Loucy (cell line): ENCODE measurements at regions not wholly inside any gene's neighbourhood (a gene's known extent, or its start where the extent isn't known, plus 50 kb on each side); places are given as distances from the start of the nearest gene placed in this dataset.

Experiments used
- H2AFZ ChIP-seq: fragments of 200-600 bp; sonication (generic); 2 replicates; pipeline ENCODE4 v1.6.0; 2016; ENCODE audit warnings: antibody characterized with exemption, mild to moderate bottlenecking, low read length, moderate library complexity
- H3F3A ChIP-seq: fragments of 200-600 bp; 2 replicates; pipeline ENCODE4 v1.6.0; 2016; ENCODE audit warnings: antibody characterized with exemption, low read depth, mild to moderate bottlenecking
- H3K27me3 ChIP-seq: fragments of 200-600 bp; sonication (generic); 2 replicates; pipeline ENCODE4 v1.6.1; 2014; ENCODE audit warnings: low read length, mild to moderate bottlenecking; ENCODE audit not compliant: insufficient read depth, poor library complexity, severe bottlenecking
- H3K36me3 ChIP-seq: fragments of 200-600 bp; sonication (generic); 2 replicates; pipeline ENCODE4 v1.6.1; 2016; ENCODE audit warnings: low read length; ENCODE audit not compliant: insufficient read depth
- H3K4me1 ChIP-seq: fragments of 200-600 bp; sonication (generic); 2 replicates; pipeline ENCODE4 v1.5.1; 2014; ENCODE audit warnings: low read length, mild to moderate bottlenecking; ENCODE audit not compliant: insufficient read depth, poor library complexity, severe bottlenecking
- H3K4me2 ChIP-seq: fragments of 200-600 bp; sonication (generic); 2 replicates; pipeline ENCODE4 v1.6.0; 2014; ENCODE audit warnings: antibody characterized with exemption, low read length, low read depth, mild to moderate bottlenecking; ENCODE audit not compliant: poor library complexity, severe bottlenecking
- H3K4me3 ChIP-seq: fragments of 200-600 bp; sonication (generic); 2 replicates; pipeline ENCODE4 v1.5.1; 2014; ENCODE audit warnings: low read length, mild to moderate bottlenecking, mixed read lengths; ENCODE audit not compliant: poor library complexity, severe bottlenecking
- H3K79me2 ChIP-seq: fragments of 200-600 bp; sonication (generic); 2 replicates; pipeline ENCODE4 v1.6.1; 2014; ENCODE audit warnings: low read length; ENCODE audit not compliant: insufficient read depth
- H3K9ac ChIP-seq: fragments of 200-600 bp; sonication (generic); 2 replicates; pipeline ENCODE4 v1.6.0; 2014; ENCODE audit warnings: mild to moderate bottlenecking, low read depth, low read length, moderate library complexity; ENCODE audit not compliant: poor library complexity, severe bottlenecking
- H3K9me2 ChIP-seq: fragments of 200-600 bp; sonication (generic); replicated peaks from 2 replicates; pipeline ENCODE4 v1.6.1; 2016; ENCODE audit warnings: low read depth, low read length, mixed read lengths
- H3K9me3 ChIP-seq: fragments of 200-600 bp; sonication (generic); 2 replicates; pipeline ENCODE4 v1.6.1; 2014; ENCODE audit warnings: mild to moderate bottlenecking, antibody characterized with exemption, low read length, low read depth; ENCODE audit not compliant: insufficient read depth
- H4K20me1 ChIP-seq: fragments of 200-600 bp; sonication (generic); 2 replicates; pipeline ENCODE4 v1.6.0; 2014; ENCODE audit warnings: antibody characterized with exemption, low read length, mild to moderate bottlenecking; ENCODE audit not compliant: insufficient read depth, poor library complexity, severe bottlenecking
- CTCF ChIP-seq: fragments of 200-600 bp; sonication (generic); conservative IDR thresholded peaks from 2 replicates; pipeline ENCODE4 v1.5.1; 2014; ENCODE audit warnings: mild to moderate bottlenecking, antibody characterized with exemption, low read length
- EZH2phosphoT487 ChIP-seq: fragments of 200-600 bp; IDR thresholded peaks from 2 replicates; pipeline ENCODE4 v1.6.1; 2018; ENCODE audit warnings: antibody characterized with exemption, mild to moderate bottlenecking, moderate library complexity, borderline replicate concordance

- Histone ChIP-seq H3K36me3 (no peaks in the 10 kb centered on the region), H3K4me3 (no peak overlapping the region), H3K9ac (no peak overlapping the region), H3K27me3 (no peaks in the 10 kb centered on the region), H4K20me1 (no peaks in the 10 kb centered on the region), H3K4me1 (no peaks in the 10 kb centered on the region), H3K9me2 (no peaks in the 10 kb centered on the region), H3K4me2 (no peak overlapping the region), H3K79me2 (no peaks in the 10 kb centered on the region), H3K9me3 (no peaks in the 10 kb centered on the region), H3F3A (no peaks in the 10 kb centered on the region), H2AFZ (no peak overlapping the region)
- no peak for TF ChIP-seq CTCF
- no peak for TF ChIP-seq EZH2phosphoT487
Measured at GRCh38 chr13:95391362-95391761, 90.1 kb upstream of the ABCC4 start.

GRCh38 chr13:95391785-95392184, 90.5 kb upstream of the ABCC4 start:
- Histone ChIP-seq H3K9ac (no peak overlapping the region), H3F3A (no peaks in the 10 kb centered on the region), H3K4me1 (no peaks in the 10 kb centered on the region), H3K27me3 (no peaks in the 10 kb centered on the region), H2AFZ (no peak overlapping the region), H3K36me3 (no peaks in the 10 kb centered on the region), H3K9me3 (no peaks in the 10 kb centered on the region), H3K4me2 (no peak overlapping the region), H3K9me2 (no peaks in the 10 kb centered on the region), H3K4me3 (no peak overlapping the region), H4K20me1 (no peaks in the 10 kb centered on the region), H3K79me2 (no peaks in the 10 kb centered on the region)
- TF ChIP-seq EZH2phosphoT487 (no peak), CTCF (no peak)

- no peak overlapping the region for H3K4me2 ChIP-seq
- no peaks in the 10 kb centered on the region for H3K9me2 ChIP-seq
- H3K9me3 ChIP-seq = no peaks in the 10 kb centered on the region
- H3K27me3 ChIP-seq = no peaks in the 10 kb centered on the region
- no peaks in the 10 kb centered on the region for H3K4me1 ChIP-seq
- H3K36me3 ChIP-seq = no peaks in the 10 kb centered on the region
- no peaks in the 10 kb centered on the region for H4K20me1 ChIP-seq
- H3F3A ChIP-seq = no peaks in the 10 kb centered on the region
- H3K9ac ChIP-seq = no peak overlapping the region
- no peak overlapping the region for H3K4me3 ChIP-seq
- H3K79me2 ChIP-seq = no peaks in the 10 kb centered on the region
- H2AFZ ChIP-seq = no peak overlapping the region
- TF ChIP-seq EZH2phosphoT487 = no peak
- TF ChIP-seq CTCF = no peak
Measured at GRCh38 chr13:95392597-95392996, 91.3 kb upstream of the ABCC4 start.
